ENCODE measurements at regions not wholly inside any gene's neighbourhood (a gene's known extent, or its start where the extent isn't known, plus 50 kb on each side); places are given as distances from the start of the nearest gene placed in this dataset.

GRCh38 chr9:130772185-130772584 is 62.9 kb upstream of the ABL1 start:
- Histone ChIP-seq H3K27ac (no peak overlapping the region), H3K4me3 (no peak overlapping the region), H3K4me1 (peaks cover 0 to 12% (median 0%) of the 10 kb centered on the region in 4 donors), H3K9me3 (no peaks in the 10 kb centered on the region), H3K27me3 (no peaks in the 10 kb centered on the region), H3K36me3 (no peaks in the 10 kb centered on the region)
- WGBS (ENCODE audit: insufficient coverage, low coverage, low lambda C conversion rate, missing lambda C conversion rate) = 75% methylated on average over 2 of the region's 3 CpGs
- ATAC-seq (no peak), DNase-seq (no peak)
- intact Hi-C loops (cut with DNase I) = loop anchor here (5.0 to 10.0 kb wide), 2 partner anchors 90 to 93 kb away; no protein-coding TSS in a partner anchor
- no peak for TF ChIP-seq POLR2A (IDR thresholded peaks at IDR 0.05)
- TF ChIP-seq, protein P1, sequence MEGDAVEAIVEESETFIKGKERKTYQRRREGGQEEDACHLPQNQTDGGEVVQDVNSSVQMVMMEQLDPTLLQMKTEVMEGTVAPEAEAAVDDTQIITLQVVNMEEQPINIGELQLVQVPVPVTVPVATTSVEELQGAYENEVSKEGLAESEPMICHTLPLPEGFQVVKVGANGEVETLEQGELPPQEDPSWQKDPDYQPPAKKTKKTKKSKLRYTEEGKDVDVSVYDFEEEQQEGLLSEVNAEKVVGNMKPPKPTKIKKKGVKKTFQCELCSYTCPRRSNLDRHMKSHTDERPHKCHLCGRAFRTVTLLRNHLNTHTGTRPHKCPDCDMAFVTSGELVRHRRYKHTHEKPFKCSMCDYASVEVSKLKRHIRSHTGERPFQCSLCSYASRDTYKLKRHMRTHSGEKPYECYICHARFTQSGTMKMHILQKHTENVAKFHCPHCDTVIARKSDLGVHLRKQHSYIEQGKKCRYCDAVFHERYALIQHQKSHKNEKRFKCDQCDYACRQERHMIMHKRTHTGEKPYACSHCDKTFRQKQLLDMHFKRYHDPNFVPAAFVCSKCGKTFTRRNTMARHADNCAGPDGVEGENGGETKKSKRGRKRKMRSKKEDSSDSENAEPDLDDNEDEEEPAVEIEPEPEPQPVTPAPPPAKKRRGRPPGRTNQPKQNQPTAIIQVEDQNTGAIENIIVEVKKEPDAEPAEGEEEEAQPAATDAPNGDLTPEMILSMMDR (IDR thresholded peaks at IDR 0.05) = no peak

GRCh38 chr9:130774183-130774582 is 60.9 kb upstream of the ABL1 start:
- no peak for DNase-seq
- Histone ChIP-seq H3K9me3 (no peaks in the 10 kb centered on the region), H3K36me3 (no peaks in the 10 kb centered on the region), H3K4me1 (peaks cover 0 to 3% (median 0%) of the 10 kb centered on the region in 4 donors), H3K27me3 (no peaks in the 10 kb centered on the region), H3K4me3 (no peak overlapping the region), H3K27ac (no peak overlapping the region)
- 73% methylated on average over 3 of the region's 3 CpGs for WGBS (ENCODE audit: insufficient coverage, low coverage, low lambda C conversion rate, missing lambda C conversion rate)
- intact Hi-C loops (cut with DNase I) = loop anchor here (5.0 to 10.0 kb wide), 2 partner anchors 88 to 91 kb away; no protein-coding TSS in a partner anchor
- no peak for TF ChIP-seq POLR2A (IDR thresholded peaks at IDR 0.05)
- TF ChIP-seq, protein P1 (IDR thresholded peaks at IDR 0.05) = no peak
- ATAC-seq = no peak

DNA sequence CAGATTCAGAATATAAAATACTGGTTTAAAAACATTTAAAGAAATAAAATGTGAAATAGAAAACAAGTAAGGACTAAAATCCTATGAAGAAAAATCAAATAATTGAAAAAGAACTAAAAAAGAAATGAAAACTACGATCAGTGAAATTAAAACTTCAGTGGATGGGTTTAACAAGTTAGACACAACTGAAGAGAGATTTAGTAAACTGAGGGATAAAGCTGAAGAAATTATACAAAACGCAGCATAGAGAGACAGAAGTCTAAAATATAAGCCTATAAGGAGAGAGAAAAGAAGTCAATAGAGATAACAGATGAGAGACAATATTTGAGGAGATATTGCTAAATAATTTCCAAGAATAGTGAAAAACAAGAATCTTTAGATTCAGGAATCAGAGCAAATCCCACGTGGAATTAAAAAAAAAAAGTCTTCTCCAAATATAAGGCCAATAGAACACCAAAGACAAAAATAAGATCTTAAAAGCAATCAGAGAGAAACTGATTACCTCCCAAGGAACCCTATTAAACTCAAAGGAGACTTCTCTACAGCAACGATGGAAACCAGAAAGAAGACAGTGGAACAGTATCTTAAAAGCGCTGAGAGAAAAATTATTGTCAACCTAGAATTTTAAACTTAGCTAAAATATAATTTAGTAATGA is 59.6 kb upstream of the ABL1 start:
- H3K4me3 ChIP-seq = no peak overlapping the region
- TF ChIP-seq, protein P1 (IDR thresholded peaks at IDR 0.05) = no peak
- TF ChIP-seq POLR2A (IDR thresholded peaks at IDR 0.05) = no peak
- intact Hi-C loops (cut with DNase I) = loop anchor here in 1 of 2 donors (10.0 kb wide), 1 partner anchor 89 kb away; no protein-coding TSS in a partner anchor
- H3K27me3 ChIP-seq = no peaks in the 10 kb centered on the region
- no peak overlapping the region for H3K27ac ChIP-seq
- 92% methylated on average over 5 of the region's 5 CpGs for WGBS (ENCODE audit: insufficient coverage, low coverage, low lambda C conversion rate, missing lambda C conversion rate)
- no peaks in the 10 kb centered on the region for H3K4me1 ChIP-seq
- DNase-seq = no peak
- H3K36me3 ChIP-seq = no peaks in the 10 kb centered on the region
- no peaks in the 10 kb centered on the region for H3K9me3 ChIP-seq
- ATAC-seq = no peak

- intact Hi-C loops (cut with DNase I) = loop anchor here in 1 of 2 donors (10.0 kb wide), 1 partner anchor 85 kb away; no protein-coding TSS in a partner anchor
- H3K9me3 ChIP-seq = no peaks in the 10 kb centered on the region
- no peak overlapping the region for H3K4me3 ChIP-seq
- DNase-seq = no peak
- WGBS (ENCODE audit: insufficient coverage, low coverage, low lambda C conversion rate, missing lambda C conversion rate) = 92% methylated on average over 9 of the region's 9 CpGs
- no peak for ATAC-seq
- no peak overlapping the region for H3K27ac ChIP-seq
- H3K27me3 ChIP-seq = no peaks in the 10 kb centered on the region
- no peaks in the 10 kb centered on the region for H3K36me3 ChIP-seq
- no peak for TF ChIP-seq POLR2A (IDR thresholded peaks at IDR 0.05)
- TF ChIP-seq, protein P1 (IDR thresholded peaks at IDR 0.05) = no peak
- H3K4me1 ChIP-seq = peaks cover 0 to 12% (median 0%) of the 10 kb centered on the region in 4 donors
These were observed 55.8 kb upstream of the ABL1 start for GRCh38 chr9:130779153-130779855.

All from right lobe of liver (tissue), 6 donors.